ENCODE measurements at regions not wholly inside any gene's neighbourhood (a gene's known extent, or its start where the extent isn't known, plus 50 kb on each side); places are given as distances from the start of the nearest gene placed in this dataset.
A peak's percentile ranks its signal among the peaks of the same experiment; 100 is the strongest.

DNA sequence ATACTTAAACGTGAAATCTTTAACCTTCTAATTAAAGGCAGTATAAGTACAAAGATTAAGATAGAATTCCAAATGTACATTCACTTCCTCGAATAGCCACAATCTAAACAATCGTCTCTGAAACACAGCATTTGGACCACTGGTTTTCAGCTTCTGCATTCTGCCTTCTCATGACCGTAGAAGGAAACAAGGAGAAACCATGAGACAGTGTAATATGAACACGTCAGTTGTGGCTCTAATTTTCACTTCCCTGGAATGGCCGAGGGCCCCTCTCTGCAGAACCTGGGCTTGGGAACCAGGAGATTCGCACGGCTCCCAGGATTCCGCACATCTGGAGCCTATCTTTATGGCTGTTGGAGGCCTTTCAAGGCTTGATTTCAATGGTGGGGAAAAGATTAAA lies 189.3 kb downstream of the KLF6 start:
- no peaks in the 10 kb centered on the region for H3K4me1 ChIP-seq
- no peaks in the 10 kb centered on the region for H3K36me3 ChIP-seq (ENCODE audit: low read depth, missing control alignments)
- peak overlapping the region in 1 of 2 donors; percentile 3 for H3K4me3 ChIP-seq
- WGBS, 2 donors: 66 to 74% methylated on average over 9 of the region's 9 CpGs
- DNase-seq: no peak
- no peaks in the 10 kb centered on the region for H3K9me3 ChIP-seq
- TF ChIP-seq CTCF (IDR thresholded peaks at IDR 0.05): no peak
- no peak for TF ChIP-seq POLR2A (IDR thresholded peaks at IDR 0.05)
- H3K27ac ChIP-seq: no peak overlapping the region
- intact Hi-C loops (cut with DNase I; ENCODE audit: low total_unique reads): no loop called here
- H3K27me3 ChIP-seq: no peaks in the 10 kb centered on the region

DNA sequence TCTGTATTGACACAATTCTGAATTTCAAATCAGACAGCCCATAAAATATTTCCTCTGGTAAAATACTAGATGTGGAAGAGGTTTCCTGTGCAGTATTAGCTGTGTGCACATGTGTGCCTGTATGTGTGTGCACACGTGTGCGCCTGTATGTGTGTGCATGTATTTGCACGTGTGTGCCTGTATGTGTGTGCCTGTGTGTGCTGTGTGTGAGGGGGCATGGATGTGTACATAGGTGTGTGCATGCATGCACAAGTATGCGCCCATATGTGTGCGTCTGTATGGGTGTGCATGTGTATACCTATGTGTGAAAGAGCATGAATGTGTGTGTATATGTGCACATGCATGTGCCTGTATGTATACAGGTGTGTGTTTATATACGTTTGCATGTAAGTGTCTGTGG lies 191.4 kb downstream of the KLF6 start:
- TF ChIP-seq POLR2A (IDR thresholded peaks at IDR 0.05) (no peak), CTCF (IDR thresholded peaks at IDR 0.05) (no peak)
- 86 to 90% methylated on average over 6 of the region's 6 CpGs for WGBS, 2 donors
- intact Hi-C loops (cut with DNase I; ENCODE audit: low total_unique reads): no loop called here

DNA sequence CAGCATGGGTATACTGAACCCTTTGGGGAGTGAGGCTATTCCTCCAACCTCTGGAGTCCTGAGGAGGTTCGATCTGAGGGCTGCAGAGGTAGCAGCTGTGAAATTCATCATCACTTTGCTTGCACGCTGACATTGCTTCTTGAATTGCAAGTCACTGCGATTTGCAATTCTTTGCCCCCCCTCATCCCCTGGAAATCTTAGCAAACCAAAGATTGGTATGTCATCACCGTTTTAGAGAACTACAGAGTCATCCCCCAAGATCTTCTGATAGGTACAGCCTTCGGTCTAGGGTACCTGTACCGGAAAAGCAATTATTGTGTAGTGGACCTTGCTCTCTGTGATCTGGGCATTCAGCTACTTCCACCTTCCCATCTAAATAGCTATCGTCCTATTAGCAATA lies 192.6 kb downstream of the KLF6 start:
- TF ChIP-seq POLR2A (IDR thresholded peaks at IDR 0.05): no peak
- TF ChIP-seq CTCF (IDR thresholded peaks at IDR 0.05): no peak
- no peaks in the 10 kb centered on the region for H3K27me3 ChIP-seq
- no peak overlapping the region for H3K27ac ChIP-seq
- intact Hi-C loops (cut with DNase I; ENCODE audit: low total_unique reads): no loop called here
- no peak overlapping the region for H3K4me3 ChIP-seq
- no peak for DNase-seq
- no peaks in the 10 kb centered on the region for H3K4me1 ChIP-seq
- no peaks in the 10 kb centered on the region for H3K36me3 ChIP-seq (ENCODE audit: low read depth, missing control alignments)
- WGBS, 2 donors: 87% methylated on average over 7 of the region's 7 CpGs
- no peaks in the 10 kb centered on the region for H3K9me3 ChIP-seq

More for the DNA sequence above, 191.4 kb downstream of the KLF6 start:
- H3K27ac ChIP-seq: no peak overlapping the region
- no peaks in the 10 kb centered on the region for H3K27me3 ChIP-seq
- H3K9me3 ChIP-seq: no peaks in the 10 kb centered on the region
- H3K36me3 ChIP-seq (ENCODE audit: low read depth, missing control alignments): no peaks in the 10 kb centered on the region
- no peak overlapping the region for H3K4me3 ChIP-seq
- no peaks in the 10 kb centered on the region for H3K4me1 ChIP-seq
- no peak for DNase-seq

- intact Hi-C loops (cut with DNase I; ENCODE audit: low total_unique reads): no loop called here
These were observed 196.2 kb downstream of the KLF6 start for GRCh38 chr10:3588816-3589215.

More at GRCh38 chr10:3588816-3589215, 196.2 kb downstream of the KLF6 start:
- Histone ChIP-seq H3K27ac (no peak overlapping the region), H3K36me3 (ENCODE audit: low read depth, missing control alignments) (no peaks in the 10 kb centered on the region), H3K4me3 (no peak overlapping the region), H3K9me3 (no peaks in the 10 kb centered on the region), H3K4me1 (no peaks in the 10 kb centered on the region), H3K27me3 (no peaks in the 10 kb centered on the region)
- 91 to 95% methylated on average over 7 of the region's 7 CpGs for WGBS, 2 donors
- no peak for DNase-seq
- TF ChIP-seq CTCF (IDR thresholded peaks at IDR 0.05) (no peak), POLR2A (IDR thresholded peaks at IDR 0.05) (no peak)
